Transverse colon (tissue), 4 donors: ENCODE measurements at regions not wholly inside any gene's neighbourhood (a gene's known extent, or its start where the extent isn't known, plus 50 kb on each side); places are given as distances from the start of the nearest gene placed in this dataset.

Experiments
- DNase-seq: peaks from one replicate; pipeline ENCODE4 v3.0.0-alpha.2; 2019
- H3K27ac ChIP-seq, 4 donors: fragments of 200-600 bp; sonication (generic); 2 replicates each; pipeline ENCODE4 v1.5.1; 2016 to 2018; ENCODE audit warnings: inconsistent platforms in 4 of 4
- H3K27me3 ChIP-seq: fragments of 200-600 bp; sonication (generic); 2 replicates; pipeline ENCODE4 v1.5.1; 2017; ENCODE audit warnings: inconsistent platforms
- H3K36me3 ChIP-seq, 4 donors: fragments of 200-600 bp; sonication (generic); 2 replicates each; pipeline ENCODE4 v1.5.1; 2017 to 2019; ENCODE audit warnings: inconsistent platforms in 4 of 4
- H3K4me1 ChIP-seq, 4 donors: fragments of 200-600 bp; sonication (generic); 2 replicates each; pipeline ENCODE4 v1.5.1; 2017 to 2020; ENCODE audit warnings: inconsistent platforms in 4 of 4
- H3K4me3 ChIP-seq, 4 donors: fragments of 200-600 bp; sonication (generic); 1 replicate in 1 of 4; 2 replicates in 3 of 4; pipeline versions ENCODE4 v1.5.1 to v1.6.1; 2017 to 2019; ENCODE audit warnings: inconsistent platforms in 4 of 4
- H3K9me3 ChIP-seq, 2 donors: fragments of 200-600 bp; sonication (generic); 2 replicates each; pipeline ENCODE4 v1.5.1; 2017 to 2019; ENCODE audit warnings: inconsistent platforms in 2 of 2
- CTCF ChIP-seq, 5 experiments: fragments of 200-600 bp in 3 of 5; fragments of 450-650 bp in 2 of 5; sonication (generic) in 3 of 5; IDR thresholded peaks; 1 replicate in 2 of 5; 2 replicates in 3 of 5; pipeline ENCODE4 v1.5.1; 2016 to 2017; ENCODE audit warnings: antibody characterized with exemption in 5 of 5, inconsistent platforms in 3 of 5, mild to moderate bottlenecking in 2 of 5, moderate library complexity in 1 of 5
- EP300 ChIP-seq: sonication (generic); formaldehyde crosslinking; IDR thresholded peaks from one replicate; pipeline ENCODE4 v1.6.1; 2017; ENCODE audit warnings: antibody characterized with exemption, low read depth
- POLR2A ChIP-seq: fragments of 450-650 bp; IDR thresholded peaks from one replicate; pipeline ENCODE4 v1.6.1; 2016; ENCODE audit warnings: antibody characterized with exemption, mild to moderate bottlenecking, moderate library complexity
- POLR2AphosphoS5 ChIP-seq, 3 donors: sonication (generic); formaldehyde crosslinking; IDR thresholded peaks; one replicate each; pipeline ENCODE4 v1.6.1; 2016; ENCODE audit warnings: antibody characterized with exemption in 3 of 3
- WGBS, 2 donors: methylation state at CpG; one replicate each; pipeline ENCODE4 v1.1.5; 2018; ENCODE audit warnings: low coverage in 1 of 2; 5-methylcytosine and 5-hydroxymethylcytosine counted together
- in situ Hi-C, 4 donors: fragments of 200-750 bp; cut with MboI; loops; one replicate each; pipeline versions ENCODE4 v1.15.0 to v1.15.1; 2017; ENCODE audit warnings: low sequenced_read_pairs in 3 of 4, low pct_ligation_motif_present in 1 of 4, low pct_unique_long_range_greater_than_20kb in 1 of 4
- intact Hi-C: fragments of 100-400 bp; cut with DNase I; formaldehyde crosslinking; loops from one replicate; pipeline ENCODE4 v1.15.1; 2023; ENCODE audit warnings: low total_unique reads

GRCh38 chr2:150858382-150858781 lies 370.9 kb upstream of the RND3 start:
- no peaks in the 10 kb centered on the region for H3K9me3 ChIP-seq
- intact Hi-C loops (no loop called here), in situ Hi-C loops (no loop called here)
- WGBS, 2 donors: 83 to 90% methylated on average over 5 of the region's 5 CpGs
- H3K27me3 ChIP-seq: no peaks in the 10 kb centered on the region
- no peaks in the 10 kb centered on the region for H3K36me3 ChIP-seq
- no peak overlapping the region for H3K27ac ChIP-seq
- H3K4me1 ChIP-seq: no peaks in the 10 kb centered on the region
- TF ChIP-seq POLR2A: no peak
- TF ChIP-seq POLR2AphosphoS5 (IDR thresholded peaks at IDR 0.05): no peak
- no peak for TF ChIP-seq EP300
- TF ChIP-seq CTCF (IDR thresholded peaks at IDR 0.05): no peak
- DNase-seq: no peak
- no peak overlapping the region for H3K4me3 ChIP-seq

- in situ Hi-C loops (no loop called here), intact Hi-C loops (no loop called here)
- WGBS, 2 donors: 50% methylated on average over 1 of the region's 1 CpG; no CpG with 5 or more reads in 1 of the 2 donors
These were observed 369.3 kb upstream of the RND3 start for GRCh38 chr2:150856596-150857281.

DNA sequence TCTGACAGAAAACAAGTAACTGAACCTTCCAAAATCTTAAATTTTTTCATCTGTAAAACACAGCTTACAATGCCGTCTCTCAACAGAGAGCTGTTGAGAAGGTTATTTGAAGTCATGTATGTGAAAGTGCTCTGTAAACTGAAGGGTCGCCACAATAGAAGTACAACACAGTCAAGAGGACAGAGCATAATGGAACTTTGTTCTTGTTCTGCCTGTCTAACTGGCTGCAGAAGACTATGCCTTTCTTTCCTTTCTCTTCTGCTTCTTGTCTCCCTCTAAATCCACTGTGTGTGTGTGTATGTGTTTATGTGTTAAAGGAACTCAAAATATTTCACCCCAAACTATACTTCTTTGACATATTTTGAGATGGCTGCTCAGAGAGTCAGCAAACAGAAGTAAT lies 365.8 kb upstream of the RND3 start:
- Histone ChIP-seq H3K27me3 (no peaks in the 10 kb centered on the region), H3K27ac (no peak overlapping the region), H3K4me1 (no peaks in the 10 kb centered on the region), H3K4me3 (no peak overlapping the region), H3K9me3 (no peaks in the 10 kb centered on the region), H3K36me3 (no peaks in the 10 kb centered on the region)
- 54 to 80% methylated on average over 1 to 2 of the region's 2 CpGs for WGBS, 2 donors
- in situ Hi-C loops (no loop called here), intact Hi-C loops (no loop called here)
- no peak for TF ChIP-seq POLR2AphosphoS5 (IDR thresholded peaks at IDR 0.05)
- no peak for TF ChIP-seq CTCF (IDR thresholded peaks at IDR 0.05)
- TF ChIP-seq EP300: no peak
- no peak for TF ChIP-seq POLR2A
- no peak for DNase-seq

More at GRCh38 chr2:150856596-150857281, 369.3 kb upstream of the RND3 start:
- H3K4me1 ChIP-seq: no peaks in the 10 kb centered on the region
- H3K36me3 ChIP-seq: no peaks in the 10 kb centered on the region
- no peak for TF ChIP-seq POLR2A
- no peak for TF ChIP-seq CTCF (IDR thresholded peaks at IDR 0.05)
- no peak for TF ChIP-seq POLR2AphosphoS5 (IDR thresholded peaks at IDR 0.05)
- TF ChIP-seq EP300: no peak
- no peak overlapping the region for H3K27ac ChIP-seq
- H3K27me3 ChIP-seq: no peaks in the 10 kb centered on the region
- no peak overlapping the region for H3K4me3 ChIP-seq
- no peak for DNase-seq
- H3K9me3 ChIP-seq: no peaks in the 10 kb centered on the region

DNA sequence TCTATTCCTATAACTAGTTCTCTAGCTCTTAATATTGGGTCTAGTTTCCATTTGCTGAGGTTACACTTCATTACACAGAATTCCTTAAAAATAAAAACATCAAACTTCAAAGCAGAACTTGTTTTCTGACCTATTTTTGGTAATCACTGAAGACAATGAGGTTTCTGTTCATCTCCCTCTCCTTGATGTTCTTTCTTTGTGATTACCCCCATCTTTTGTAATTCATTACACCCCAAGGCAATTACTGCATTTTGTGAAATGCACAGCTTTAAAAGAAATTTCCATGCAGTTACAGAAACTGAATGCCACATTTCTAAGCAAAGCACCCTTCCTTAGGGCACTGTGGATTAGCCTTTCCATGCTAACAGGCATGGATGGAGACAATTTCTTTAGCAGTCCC lies 363.2 kb upstream of the RND3 start:
- in situ Hi-C loops (no loop called here), intact Hi-C loops (no loop called here)
- no peaks in the 10 kb centered on the region for H3K36me3 ChIP-seq
- no peak for DNase-seq
- H3K27me3 ChIP-seq: no peaks in the 10 kb centered on the region
- no peak overlapping the region for H3K27ac ChIP-seq
- H3K9me3 ChIP-seq: no peaks in the 10 kb centered on the region
- H3K4me1 ChIP-seq: no peaks in the 10 kb centered on the region
- no peak for TF ChIP-seq POLR2A
- no peak for TF ChIP-seq CTCF (IDR thresholded peaks at IDR 0.05)
- TF ChIP-seq EP300: no peak
- TF ChIP-seq POLR2AphosphoS5 (IDR thresholded peaks at IDR 0.05): no peak
- no peak overlapping the region for H3K4me3 ChIP-seq
